Testis (tissue), 2 donors: ENCODE measurements at regions not wholly inside any gene's neighbourhood (a gene's known extent, or its start where the extent isn't known, plus 50 kb on each side); places are given as distances from the start of the nearest gene placed in this dataset.

ENCODE experiments used
- DNase-seq: peaks from one replicate; pipeline ENCODE4 v3.0.0-alpha.2; 2019
- H3K27ac ChIP-seq, 2 donors: fragments of 200-600 bp; sonication (generic); one replicate each; pipeline ENCODE4 v1.5.1; 2019
- H3K27me3 ChIP-seq: fragments of 200-600 bp; sonication (generic); one replicate; pipeline ENCODE4 v1.5.1; 2019
- H3K36me3 ChIP-seq: fragments of 200-600 bp; sonication (generic); one replicate; pipeline ENCODE4 v1.5.1; 2017; ENCODE audit warnings: low read depth; ENCODE audit errors: missing control alignments
- H3K4me1 ChIP-seq: fragments of 200-600 bp; sonication (generic); one replicate; pipeline ENCODE4 v1.5.1; 2019
- H3K4me3 ChIP-seq, 2 donors: fragments of 200-600 bp; sonication (generic); one replicate each; pipeline ENCODE4 v1.5.1; 2017 to 2019
- H3K9me3 ChIP-seq: fragments of 200-600 bp; sonication (generic); one replicate; pipeline ENCODE4 v1.5.1; 2017
- CTCF ChIP-seq, 3 experiments: fragments of 450-650 bp in 2 of 3; fragments of 200-600 bp in 1 of 3; sonication (generic) in 1 of 3; IDR thresholded peaks; one replicate each; pipeline ENCODE4 v1.5.1; 2016 to 2019; ENCODE audit warnings: antibody characterized with exemption in 3 of 3, mild to moderate bottlenecking in 2 of 3, moderate library complexity in 1 of 3
- POLR2A ChIP-seq: fragments of 450-650 bp; IDR thresholded peaks from one replicate; pipeline ENCODE4 v1.6.1; 2017; ENCODE audit warnings: antibody characterized with exemption, mild to moderate bottlenecking, moderate library complexity
- WGBS, 2 donors: methylation state at CpG; one replicate each; pipeline ENCODE4 v1.1.5; 2018; 5-methylcytosine and 5-hydroxymethylcytosine counted together
- intact Hi-C: fragments of 100-400 bp; cut with DNase I; formaldehyde crosslinking; loops from one replicate; pipeline ENCODE4 v1.15.1; 2023; ENCODE audit warnings: low total_unique reads

GRCh38 chr4:3713346-3713745 lies 52.8 kb upstream of the ADRA2C start:
- H3K9me3 ChIP-seq, result no peaks in the 10 kb centered on the region
- TF ChIP-seq CTCF (IDR thresholded peaks at IDR 0.05) (no peak), POLR2A (no peak)
- no peak overlapping the region for H3K27ac ChIP-seq
- H3K27me3 ChIP-seq, result no peaks in the 10 kb centered on the region
- peaks cover 9% of the 10 kb centered on the region for H3K4me1 ChIP-seq
- WGBS, 2 donors, result 95 to 98% methylated on average over 7 of the region's 7 CpGs
- H3K36me3 ChIP-seq, result no peaks in the 10 kb centered on the region
- no peak overlapping the region for H3K4me3 ChIP-seq
- intact Hi-C loops, result no loop called here
- DNase-seq, result no peak

- WGBS, 2 donors, result 91 to 95% methylated on average over 10 to 20 of the region's 20 CpGs
- Histone ChIP-seq H3K36me3 (no peaks in the 10 kb centered on the region), H3K9me3 (no peaks in the 10 kb centered on the region), H3K4me3 (no peak overlapping the region), H3K27me3 (no peaks in the 10 kb centered on the region), H3K4me1 (peaks cover 14% of the 10 kb centered on the region), H3K27ac (no peak overlapping the region)
- intact Hi-C loops, result no loop called here
- no peak for TF ChIP-seq CTCF (IDR thresholded peaks at IDR 0.05)
- no peak for TF ChIP-seq POLR2A
- DNase-seq, result no peak
These were observed 53.2 kb upstream of the ADRA2C start for GRCh38 chr4:3712936-3713335.

GRCh38 chr4:3712112-3712805 lies 53.9 kb upstream of the ADRA2C start:
- Histone ChIP-seq H3K27me3 (no peaks in the 10 kb centered on the region), H3K4me3 (no peak overlapping the region), H3K9me3 (no peaks in the 10 kb centered on the region), H3K36me3 (no peaks in the 10 kb centered on the region), H3K27ac (no peak overlapping the region), H3K4me1 (peaks cover 16% of the 10 kb centered on the region)
- 89 to 91% methylated on average over 12 of the region's 12 CpGs for WGBS, 2 donors
- intact Hi-C loops, result no loop called here
- no peak for DNase-seq
- TF ChIP-seq CTCF (IDR thresholded peaks at IDR 0.05) (no peak), POLR2A (no peak)

- no peak for TF ChIP-seq POLR2A
- TF ChIP-seq CTCF (IDR thresholded peaks at IDR 0.05), result no peak
- intact Hi-C loops, result no loop called here
- no peak overlapping the region for H3K4me3 ChIP-seq
- no peaks in the 10 kb centered on the region for H3K9me3 ChIP-seq
- no peaks in the 10 kb centered on the region for H3K36me3 ChIP-seq
- H3K27ac ChIP-seq, result no peak overlapping the region
- DNase-seq, result no peak
- H3K27me3 ChIP-seq, result no peaks in the 10 kb centered on the region
- WGBS, 2 donors, result 82 to 87% methylated on average over 24 to 35 of the region's 35 CpGs
- peaks cover 16% of the 10 kb centered on the region for H3K4me1 ChIP-seq
These were observed 54.7 kb upstream of the ADRA2C start for GRCh38 chr4:3711183-3712111.
